ENCODE measurements at regions not wholly inside any gene's neighbourhood (a gene's known extent, or its start where the extent isn't known, plus 50 kb on each side); places are given as distances from the start of the nearest gene placed in this dataset.
"Not testable (repeated sequence)": the region's sequence is repeated elsewhere in the genome, so short reads cannot be mapped to it uniquely, and the experiment has no call there.

GRCh38 chr9:66152406-66152805 is 415.5 kb downstream of the FOXD4L4 start:
- not testable (repeated sequence) for H4K20me1 ChIP-seq (ENCODE audit: control insufficient read depth, extremely low read depth, insufficient read depth, low read length); DNase-seq (ENCODE audit: low read depth in 2 of 2); H3K4me1 ChIP-seq (ENCODE audit: control insufficient read depth, extremely low read depth, insufficient read depth, low read length); H2AFZ ChIP-seq (ENCODE audit: low read length); H3K36me3 ChIP-seq (ENCODE audit: control insufficient read depth, insufficient read depth, low read length); H3K4me3 ChIP-seq (replicated peaks in 1 of 4; ENCODE audit: control extremely low read depth in 1 of 4, insufficient read depth in 1 of 4, low read depth in 3 of 4, low read length in 4 of 4); H3K27me3 ChIP-seq (ENCODE audit: control insufficient read depth, insufficient read depth, low read length); H3K9ac ChIP-seq (ENCODE audit: insufficient read depth, low read length); H3K9me3 ChIP-seq (ENCODE audit: control insufficient read depth, insufficient read depth, low read depth, low read length); H3K79me2 ChIP-seq (ENCODE audit: control insufficient read depth, insufficient read depth, low read length); H3K27ac ChIP-seq (ENCODE audit: insufficient read depth, low read length); H3K4me2 ChIP-seq (ENCODE audit: extremely low read depth, insufficient read depth, low read length)

DNA sequence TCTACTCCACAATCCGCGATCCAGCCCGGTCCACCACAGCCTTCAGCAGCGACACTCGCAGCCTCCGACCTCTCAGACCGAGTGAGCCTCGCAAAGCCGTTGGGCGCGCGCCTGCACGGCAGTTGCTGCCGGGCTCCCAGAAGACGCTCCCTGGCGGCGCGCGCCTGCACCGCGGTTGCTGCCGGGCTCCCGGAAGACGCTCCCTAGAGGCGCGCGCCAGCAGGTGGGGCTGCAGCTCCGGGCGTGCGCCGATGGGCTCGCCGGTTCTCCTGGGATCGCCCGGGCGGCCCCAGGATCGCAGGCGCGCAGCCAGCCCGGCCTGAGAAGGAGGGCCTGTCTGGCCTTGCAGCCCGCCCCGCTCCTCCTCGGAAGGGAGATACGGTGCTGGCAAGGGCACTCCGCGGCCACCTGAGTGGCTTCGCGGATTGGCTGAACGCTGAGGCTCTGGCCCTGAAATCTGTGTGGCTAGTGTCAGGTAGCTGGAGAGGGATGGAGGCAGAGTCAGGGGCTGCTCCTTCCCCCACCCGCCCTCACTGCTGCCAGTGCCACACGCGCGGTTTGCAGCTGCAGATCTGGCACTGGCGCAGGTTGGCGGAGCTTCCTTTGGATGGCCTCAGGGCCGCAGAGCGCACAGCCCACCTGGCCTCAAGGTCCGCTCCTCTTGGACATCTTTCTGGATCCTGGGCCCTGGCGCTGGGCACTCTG is 416.2 kb downstream of the FOXD4L4 start:
- peak; percentile 35 to 71 for DNase-seq (ENCODE audit: low read depth in 2 of 2)
- not testable (repeated sequence) for H3K4me1 ChIP-seq (ENCODE audit: control insufficient read depth, extremely low read depth, insufficient read depth, low read length); H3K4me3 ChIP-seq (replicated peaks in 1 of 4; ENCODE audit: control extremely low read depth in 1 of 4, insufficient read depth in 1 of 4, low read depth in 3 of 4, low read length in 4 of 4); H3K27me3 ChIP-seq (ENCODE audit: control insufficient read depth, insufficient read depth, low read length); H4K20me1 ChIP-seq (ENCODE audit: control insufficient read depth, extremely low read depth, insufficient read depth, low read length); H3K27ac ChIP-seq (ENCODE audit: insufficient read depth, low read length); H3K9ac ChIP-seq (ENCODE audit: insufficient read depth, low read length); H2AFZ ChIP-seq (ENCODE audit: low read length); H3K4me2 ChIP-seq (ENCODE audit: extremely low read depth, insufficient read depth, low read length); H3K9me3 ChIP-seq (ENCODE audit: control insufficient read depth, insufficient read depth, low read depth, low read length); H3K79me2 ChIP-seq (ENCODE audit: control insufficient read depth, insufficient read depth, low read length); H3K36me3 ChIP-seq (ENCODE audit: control insufficient read depth, insufficient read depth, low read length)

DNA sequence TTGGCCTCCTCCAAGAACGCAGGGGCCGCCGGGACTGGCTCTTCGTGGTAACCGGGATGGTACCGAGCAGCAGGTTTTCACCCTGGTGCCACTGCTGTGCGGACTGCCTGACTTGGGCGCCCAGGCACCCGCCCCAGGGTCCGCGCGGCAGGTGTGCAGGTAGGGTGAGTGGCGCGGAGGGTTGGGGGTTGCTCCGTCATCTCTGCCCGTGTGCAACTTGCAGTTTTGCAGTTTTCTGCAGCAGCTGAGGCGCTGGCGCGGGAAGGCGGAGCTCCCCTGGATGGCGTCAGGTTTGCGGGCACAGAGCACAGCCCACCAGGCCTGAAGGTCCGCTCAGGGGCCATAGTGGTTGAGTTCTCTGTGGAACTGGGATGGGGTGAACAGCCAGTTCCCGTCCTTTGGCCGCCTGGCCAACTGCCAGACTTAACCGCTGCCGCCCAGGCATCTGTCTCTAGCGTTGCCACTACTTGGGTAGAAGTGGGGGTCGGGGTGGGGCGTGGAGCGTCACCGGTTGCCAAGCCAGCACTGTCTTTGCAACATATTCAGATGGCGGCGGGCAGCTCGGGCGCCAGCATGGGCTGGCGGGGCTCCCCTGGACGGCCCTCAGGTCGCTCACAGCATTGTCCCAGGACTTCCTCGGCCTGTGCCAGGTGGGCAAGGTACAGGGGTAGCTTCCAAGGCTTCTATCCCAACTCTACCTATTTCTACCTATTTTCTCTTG is 417.2 kb downstream of the FOXD4L4 start:
- not testable (repeated sequence) for H3K4me1 ChIP-seq (ENCODE audit: control insufficient read depth, extremely low read depth, insufficient read depth, low read length); H3K36me3 ChIP-seq (ENCODE audit: control insufficient read depth, insufficient read depth, low read length); H3K79me2 ChIP-seq (ENCODE audit: control insufficient read depth, insufficient read depth, low read length); H3K27ac ChIP-seq (ENCODE audit: insufficient read depth, low read length); H2AFZ ChIP-seq (ENCODE audit: low read length); H3K4me3 ChIP-seq (replicated peaks in 1 of 4; ENCODE audit: control extremely low read depth in 1 of 4, insufficient read depth in 1 of 4, low read depth in 3 of 4, low read length in 4 of 4); H3K4me2 ChIP-seq (ENCODE audit: extremely low read depth, insufficient read depth, low read length); H3K9me3 ChIP-seq (ENCODE audit: control insufficient read depth, insufficient read depth, low read depth, low read length); H3K9ac ChIP-seq (ENCODE audit: insufficient read depth, low read length); H3K27me3 ChIP-seq (ENCODE audit: control insufficient read depth, insufficient read depth, low read length); H4K20me1 ChIP-seq (ENCODE audit: control insufficient read depth, extremely low read depth, insufficient read depth, low read length); DNase-seq (ENCODE audit: low read depth in 2 of 2)

- not testable (repeated sequence) for H3K4me2 ChIP-seq (ENCODE audit: extremely low read depth, insufficient read depth, low read length); H3K9me3 ChIP-seq (ENCODE audit: control insufficient read depth, insufficient read depth, low read depth, low read length); H3K27me3 ChIP-seq (ENCODE audit: control insufficient read depth, insufficient read depth, low read length); H3K79me2 ChIP-seq (ENCODE audit: control insufficient read depth, insufficient read depth, low read length); H3K9ac ChIP-seq (ENCODE audit: insufficient read depth, low read length); H3K36me3 ChIP-seq (ENCODE audit: control insufficient read depth, insufficient read depth, low read length); H3K4me1 ChIP-seq (ENCODE audit: control insufficient read depth, extremely low read depth, insufficient read depth, low read length); H3K4me3 ChIP-seq (replicated peaks in 1 of 4; ENCODE audit: control extremely low read depth in 1 of 4, insufficient read depth in 1 of 4, low read depth in 3 of 4, low read length in 4 of 4); H3K27ac ChIP-seq (ENCODE audit: insufficient read depth, low read length); DNase-seq (ENCODE audit: low read depth in 2 of 2); H2AFZ ChIP-seq (ENCODE audit: low read length); H4K20me1 ChIP-seq (ENCODE audit: control insufficient read depth, extremely low read depth, insufficient read depth, low read length)
Measured at GRCh38 chr9:66182316-66182715, 445.4 kb downstream of the FOXD4L4 start.

DNA sequence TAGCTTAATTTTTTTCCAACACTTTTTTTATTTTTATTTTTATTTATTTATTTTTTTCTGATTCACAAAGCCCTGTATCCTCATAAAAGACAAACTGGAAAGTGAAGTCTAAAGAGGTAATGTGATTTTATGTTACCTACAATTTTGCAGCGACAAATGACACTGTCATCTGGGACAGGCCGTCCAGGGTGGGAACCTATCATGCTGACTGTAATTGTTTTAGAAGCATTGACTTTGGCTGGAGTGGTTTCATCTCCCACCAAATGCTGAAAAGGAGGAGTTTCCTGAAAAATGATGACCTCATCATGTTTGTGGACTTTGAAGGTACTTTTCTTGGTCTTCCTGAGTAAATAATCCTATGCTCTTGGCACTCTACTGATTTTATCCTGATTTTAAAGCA is 446.7 kb downstream of the FOXD4L4 start:
- H3K27ac ChIP-seq (ENCODE audit: insufficient read depth, low read length); H3K9ac ChIP-seq (ENCODE audit: insufficient read depth, low read length); H3K9me3 ChIP-seq (ENCODE audit: control insufficient read depth, insufficient read depth, low read depth, low read length); H3K4me1 ChIP-seq (ENCODE audit: control insufficient read depth, extremely low read depth, insufficient read depth, low read length); H4K20me1 ChIP-seq (ENCODE audit: control insufficient read depth, extremely low read depth, insufficient read depth, low read length); DNase-seq (ENCODE audit: low read depth in 2 of 2); H3K4me2 ChIP-seq (ENCODE audit: extremely low read depth, insufficient read depth, low read length); H3K4me3 ChIP-seq (replicated peaks in 1 of 4; ENCODE audit: control extremely low read depth in 1 of 4, insufficient read depth in 1 of 4, low read depth in 3 of 4, low read length in 4 of 4); H3K79me2 ChIP-seq (ENCODE audit: control insufficient read depth, insufficient read depth, low read length); H3K36me3 ChIP-seq (ENCODE audit: control insufficient read depth, insufficient read depth, low read length); H3K27me3 ChIP-seq (ENCODE audit: control insufficient read depth, insufficient read depth, low read length); H2AFZ ChIP-seq (ENCODE audit: low read length): not testable (repeated sequence)

- H3K79me2 ChIP-seq (ENCODE audit: control insufficient read depth, insufficient read depth, low read length); DNase-seq (ENCODE audit: low read depth in 2 of 2): not testable (repeated sequence)
Measured at GRCh38 chr9:66197199-66197598, 460.3 kb downstream of the FOXD4L4 start.

GRCh38 chr9:66198421-66198820 is 461.5 kb downstream of the FOXD4L4 start:
- H3K4me2 ChIP-seq (ENCODE audit: extremely low read depth, insufficient read depth, low read length); H3K9me3 ChIP-seq (ENCODE audit: control insufficient read depth, insufficient read depth, low read depth, low read length); H3K27ac ChIP-seq (ENCODE audit: insufficient read depth, low read length); H3K79me2 ChIP-seq (ENCODE audit: control insufficient read depth, insufficient read depth, low read length); DNase-seq (ENCODE audit: low read depth in 2 of 2); H3K27me3 ChIP-seq (ENCODE audit: control insufficient read depth, insufficient read depth, low read length); H2AFZ ChIP-seq (ENCODE audit: low read length); H3K9ac ChIP-seq (ENCODE audit: insufficient read depth, low read length); H3K4me3 ChIP-seq (replicated peaks in 1 of 4; ENCODE audit: control extremely low read depth in 1 of 4, insufficient read depth in 1 of 4, low read depth in 3 of 4, low read length in 4 of 4); H3K4me1 ChIP-seq (ENCODE audit: control insufficient read depth, extremely low read depth, insufficient read depth, low read length); H3K36me3 ChIP-seq (ENCODE audit: control insufficient read depth, insufficient read depth, low read length); H4K20me1 ChIP-seq (ENCODE audit: control insufficient read depth, extremely low read depth, insufficient read depth, low read length): not testable (repeated sequence)

More at GRCh38 chr9:66197199-66197598, 460.3 kb downstream of the FOXD4L4 start:
- H3K4me3 ChIP-seq (replicated peaks in 1 of 4; ENCODE audit: control extremely low read depth in 1 of 4, insufficient read depth in 1 of 4, low read depth in 3 of 4, low read length in 4 of 4); H3K4me2 ChIP-seq (ENCODE audit: extremely low read depth, insufficient read depth, low read length); H3K9ac ChIP-seq (ENCODE audit: insufficient read depth, low read length); H3K27me3 ChIP-seq (ENCODE audit: control insufficient read depth, insufficient read depth, low read length); H3K9me3 ChIP-seq (ENCODE audit: control insufficient read depth, insufficient read depth, low read depth, low read length); H3K27ac ChIP-seq (ENCODE audit: insufficient read depth, low read length); H2AFZ ChIP-seq (ENCODE audit: low read length); H3K4me1 ChIP-seq (ENCODE audit: control insufficient read depth, extremely low read depth, insufficient read depth, low read length); H3K36me3 ChIP-seq (ENCODE audit: control insufficient read depth, insufficient read depth, low read length); H4K20me1 ChIP-seq (ENCODE audit: control insufficient read depth, extremely low read depth, insufficient read depth, low read length): not testable (repeated sequence)
